Gastrocnemius medialis (tissue), 4 donors: ENCODE measurements at regions not wholly inside any gene's neighbourhood (a gene's known extent, or its start where the extent isn't known, plus 50 kb on each side); places are given as distances from the start of the nearest gene placed in this dataset.

Source experiments
- ATAC-seq, 2 donors: fragments of 150-250 bp; one replicate each; pipeline ENCODE4 v1.9.1; 2016
- DNase-seq, 2 donors: peaks; one replicate each; pipeline ENCODE4 v3.0.0-alpha.2; 2019
- H3K27ac ChIP-seq, 4 donors: fragments of 200-600 bp; sonication (generic); 1 replicate in 1 of 4; 2 replicates in 3 of 4; pipeline ENCODE4 v1.5.1; 2016 to 2018; ENCODE audit warnings: mild to moderate bottlenecking in 2 of 4, moderate library complexity in 1 of 4
- H3K27me3 ChIP-seq, 3 donors: fragments of 200-600 bp; sonication (generic) in 2 of 3; 1 replicate in 1 of 3; 2 replicates in 2 of 3; pipeline versions ENCODE4 v1.5.1 to v1.6.0; 2016 to 2019; ENCODE audit warnings: mild to moderate bottlenecking in 1 of 3, moderate library complexity in 1 of 3
- H3K36me3 ChIP-seq, 2 donors: fragments of 200-600 bp; sonication (generic) in 1 of 2; one replicate each; pipeline ENCODE4 v1.5.1; 2017 to 2018
- H3K4me1 ChIP-seq, 2 donors: fragments of 200-600 bp; sonication (generic) in 1 of 2; one replicate each; pipeline ENCODE4 v1.5.1; 2016 to 2017; ENCODE audit warnings: mild to moderate bottlenecking in 2 of 2
- H3K4me3 ChIP-seq, 4 donors: fragments of 200-600 bp; sonication (generic) in 3 of 4; 1 replicate in 1 of 4; 2 replicates in 3 of 4; pipeline ENCODE4 v1.5.1; 2016 to 2019; ENCODE audit warnings: mild to moderate bottlenecking in 2 of 4
- H3K9me3 ChIP-seq, 3 donors: fragments of 200-600 bp; sonication (generic) in 2 of 3; 1 replicate in 1 of 3; 2 replicates in 2 of 3; pipeline ENCODE4 v1.5.1; 2016 to 2019
- CTCF ChIP-seq, 5 experiments: fragments of 450-650 bp in 3 of 5; fragments of 200-600 bp in 2 of 5; sonication (generic) in 2 of 5; IDR thresholded peaks in 4 of 5; conservative IDR thresholded peaks in 1 of 5; 1 replicate in 4 of 5; 2 replicates in 1 of 5; pipeline ENCODE4 v1.5.1; 2016 to 2019; ENCODE audit warnings: antibody characterized with exemption in 5 of 5, mild to moderate bottlenecking in 3 of 5, moderate library complexity in 3 of 5
- POLR2A ChIP-seq, 2 donors: fragments of 450-650 bp; IDR thresholded peaks; one replicate each; pipeline ENCODE4 v1.6.1; 2017; ENCODE audit warnings: antibody characterized with exemption in 2 of 2, mild to moderate bottlenecking in 2 of 2, moderate library complexity in 2 of 2
- in situ Hi-C, 4 donors: fragments of 200-750 bp; cut with MboI; loops; one replicate each; pipeline versions ENCODE4 v1.15.0 to v1.8.0; 2017; ENCODE audit warnings: low sequenced_read_pairs in 4 of 4
- intact Hi-C: fragments of 100-400 bp; cut with DNase I; formaldehyde crosslinking; loops from one replicate; pipeline ENCODE4 v1.15.1; 2023; ENCODE audit warnings: low total_unique reads

GRCh38 chr5:133679534-133679933 lies 67.2 kb upstream of the FSTL4 start:
- no peaks in the 10 kb centered on the region for H3K27me3 ChIP-seq
- in situ Hi-C loops = no loop called here
- H3K4me3 ChIP-seq = no peak overlapping the region
- H3K9me3 ChIP-seq = no peaks in the 10 kb centered on the region
- no peak for DNase-seq
- intact Hi-C loops = no loop called here
- no peak for ATAC-seq
- H3K36me3 ChIP-seq = no peaks in the 10 kb centered on the region
- H3K27ac ChIP-seq = no peak overlapping the region
- H3K4me1 ChIP-seq = no peaks in the 10 kb centered on the region
- TF ChIP-seq POLR2A (IDR thresholded peaks at IDR 0.05) (no peak), CTCF (IDR thresholded peaks at IDR 0.05 in 4 of 5, conservative IDR thresholded peaks at IDR 0.05 in 1 of 5) (no peak)

GRCh38 chr5:133675376-133676154 lies 63.2 kb upstream of the FSTL4 start:
- Histone ChIP-seq H3K27me3 (no peaks in the 10 kb centered on the region), H3K9me3 (no peaks in the 10 kb centered on the region), H3K4me3 (no peak overlapping the region), H3K27ac (no peak overlapping the region), H3K36me3 (no peaks in the 10 kb centered on the region), H3K4me1 (no peaks in the 10 kb centered on the region)
- in situ Hi-C loops = no loop called here
- TF ChIP-seq CTCF (IDR thresholded peaks at IDR 0.05 in 4 of 5, conservative IDR thresholded peaks at IDR 0.05 in 1 of 5) (no peak), POLR2A (IDR thresholded peaks at IDR 0.05) (no peak)
- intact Hi-C loops = no loop called here
- ATAC-seq (no peak), DNase-seq (no peak)

GRCh38 chr5:133670336-133670735 lies 58.0 kb upstream of the FSTL4 start:
- ATAC-seq = no peak
- H3K4me3 ChIP-seq = no peak overlapping the region
- DNase-seq = no peak

GRCh38 chr5:133669472-133669871 lies 57.1 kb upstream of the FSTL4 start:
- TF ChIP-seq POLR2A (IDR thresholded peaks at IDR 0.05) = no peak
- no peak for TF ChIP-seq CTCF (IDR thresholded peaks at IDR 0.05 in 4 of 5, conservative IDR thresholded peaks at IDR 0.05 in 1 of 5)
- Histone ChIP-seq H3K4me3 (no peak overlapping the region), H3K36me3 (no peaks in the 10 kb centered on the region), H3K9me3 (no peaks in the 10 kb centered on the region), H3K27me3 (no peaks in the 10 kb centered on the region), H3K27ac (no peak overlapping the region), H3K4me1 (no peaks in the 10 kb centered on the region)
- in situ Hi-C loops = no loop called here
- intact Hi-C loops = no loop called here
- ATAC-seq (no peak), DNase-seq (no peak)

More at GRCh38 chr5:133670336-133670735, 58.0 kb upstream of the FSTL4 start:
- no peaks in the 10 kb centered on the region for H3K4me1 ChIP-seq
- no peak overlapping the region for H3K27ac ChIP-seq
- no peak for TF ChIP-seq POLR2A (IDR thresholded peaks at IDR 0.05)
- TF ChIP-seq CTCF (IDR thresholded peaks at IDR 0.05 in 4 of 5, conservative IDR thresholded peaks at IDR 0.05 in 1 of 5) = no peak
- in situ Hi-C loops (no loop called here), intact Hi-C loops (no loop called here)
- no peaks in the 10 kb centered on the region for H3K36me3 ChIP-seq
- H3K27me3 ChIP-seq = no peaks in the 10 kb centered on the region
- H3K9me3 ChIP-seq = no peaks in the 10 kb centered on the region

- no peak overlapping the region for H3K27ac ChIP-seq
- no peaks in the 10 kb centered on the region for H3K27me3 ChIP-seq
- in situ Hi-C loops (no loop called here), intact Hi-C loops (no loop called here)
- TF ChIP-seq CTCF (IDR thresholded peaks at IDR 0.05 in 4 of 5, conservative IDR thresholded peaks at IDR 0.05 in 1 of 5) = no peak
- TF ChIP-seq POLR2A (IDR thresholded peaks at IDR 0.05) = no peak
- H3K36me3 ChIP-seq = no peaks in the 10 kb centered on the region
- H3K9me3 ChIP-seq = no peaks in the 10 kb centered on the region
- no peak for ATAC-seq
- no peak for DNase-seq
- no peak overlapping the region for H3K4me3 ChIP-seq
- no peaks in the 10 kb centered on the region for H3K4me1 ChIP-seq
Measured at GRCh38 chr5:133668458-133668857, 56.1 kb upstream of the FSTL4 start.
